ENCODE measurements at regions not wholly inside any gene's neighbourhood (a gene's known extent, or its start where the extent isn't known, plus 50 kb on each side); places are given as distances from the start of the nearest gene placed in this dataset.

GRCh38 chr11:69227271-69227670, 66.7 kb upstream of the MYEOV start (continued):
- no peak for TF ChIP-seq ETS1 (IDR thresholded peaks at IDR 0.05)

- H3K36me3 Mint-ChIP-seq (ENCODE audit: low read depth) = no peaks in the 10 kb centered on the region
- no peak overlapping the region for H3K4me3 Mint-ChIP-seq
- ATAC-seq (no peak), DNase-seq (ENCODE audit: low spot score) (no peak)
- H3K27me3 Mint-ChIP-seq (ENCODE audit: insufficient read depth, low read depth, poor library complexity) = peaks cover 5% of the 10 kb centered on the region
- H3K4me1 ChIP-seq (ENCODE audit: insufficient read depth) = no peaks in the 10 kb centered on the region
- H3K9me3 Mint-ChIP-seq = peaks cover 2% of the 10 kb centered on the region; the same call in 1 of the 3 replicates
- H4K20me1 ChIP-seq (replicated peaks; ENCODE audit: insufficient read depth) = no peaks in the 10 kb centered on the region
- H3K4me2 ChIP-seq = no peak overlapping the region
- no peaks in the 10 kb centered on the region for H3K36me3 ChIP-seq (ENCODE audit: insufficient read depth)
- no peaks in the 10 kb centered on the region for H3F3A ChIP-seq (replicated peaks; ENCODE audit: low read depth)
- H3K9me2 ChIP-seq (ENCODE audit: insufficient read depth) = no peaks in the 10 kb centered on the region
- no peak overlapping the region for H2AFZ ChIP-seq
- H3K4me3 ChIP-seq = no peak overlapping the region
- H3K79me2 ChIP-seq (replicated peaks; ENCODE audit: insufficient read depth) = no peaks in the 10 kb centered on the region
- no peak overlapping the region for H3K27ac ChIP-seq (ENCODE audit: low read depth)
- H3K27ac Mint-ChIP-seq = no peak overlapping the region
- H3K4me1 Mint-ChIP-seq = no peaks in the 10 kb centered on the region
- H3K27me3 ChIP-seq (ENCODE audit: insufficient read depth) = no peaks in the 10 kb centered on the region
- TF ChIP-seq CTCF (conservative IDR thresholded peaks at IDR 0.05; ENCODE audit: low read depth in 2 of 2) = no peak
- no peak for TF ChIP-seq EZH2phosphoT487 (IDR thresholded peaks at IDR 0.05; ENCODE audit: unreplicated experiment)
- TF ChIP-seq CREB1 (CRISPR knock-in tag; IDR thresholded peaks at IDR 0.05; ENCODE audit: low read depth) = no peak
- TF ChIP-seq ETS1 (IDR thresholded peaks at IDR 0.05) = no peak
- no peak for TF ChIP-seq STAT1 (IDR thresholded peaks at IDR 0.05; ENCODE audit: unreplicated experiment)
- no peak for TF ChIP-seq ZNF462 (CRISPR knock-in tag; IDR thresholded peaks at IDR 0.05)
- no peak for TF ChIP-seq ZNF114 (CRISPR knock-in tag; IDR thresholded peaks at IDR 0.05)
- TF ChIP-seq POLR2AphosphoS5 (IDR thresholded peaks at IDR 0.05; ENCODE audit: low read depth) = no peak
- no peak for TF ChIP-seq REST (IDR thresholded peaks at IDR 0.05; ENCODE audit: unreplicated experiment)
- no peak for TF ChIP-seq ZNF331 (CRISPR knock-in tag; IDR thresholded peaks at IDR 0.05; ENCODE audit: low read depth)
- no peak for TF ChIP-seq EZH2 (IDR thresholded peaks at IDR 0.05; ENCODE audit: low read depth, unreplicated experiment)
- TF ChIP-seq JUNB (IDR thresholded peaks at IDR 0.05; ENCODE audit: unreplicated experiment) = no peak
Observed at GRCh38 chr11:69229511-69229910, 64.4 kb upstream of the MYEOV start.

All from GM23338 (cell line).